ENCODE measurements at regions not wholly inside any gene's neighbourhood (a gene's known extent, or its start where the extent isn't known, plus 50 kb on each side); places are given as distances from the start of the nearest gene placed in this dataset.

DNA sequence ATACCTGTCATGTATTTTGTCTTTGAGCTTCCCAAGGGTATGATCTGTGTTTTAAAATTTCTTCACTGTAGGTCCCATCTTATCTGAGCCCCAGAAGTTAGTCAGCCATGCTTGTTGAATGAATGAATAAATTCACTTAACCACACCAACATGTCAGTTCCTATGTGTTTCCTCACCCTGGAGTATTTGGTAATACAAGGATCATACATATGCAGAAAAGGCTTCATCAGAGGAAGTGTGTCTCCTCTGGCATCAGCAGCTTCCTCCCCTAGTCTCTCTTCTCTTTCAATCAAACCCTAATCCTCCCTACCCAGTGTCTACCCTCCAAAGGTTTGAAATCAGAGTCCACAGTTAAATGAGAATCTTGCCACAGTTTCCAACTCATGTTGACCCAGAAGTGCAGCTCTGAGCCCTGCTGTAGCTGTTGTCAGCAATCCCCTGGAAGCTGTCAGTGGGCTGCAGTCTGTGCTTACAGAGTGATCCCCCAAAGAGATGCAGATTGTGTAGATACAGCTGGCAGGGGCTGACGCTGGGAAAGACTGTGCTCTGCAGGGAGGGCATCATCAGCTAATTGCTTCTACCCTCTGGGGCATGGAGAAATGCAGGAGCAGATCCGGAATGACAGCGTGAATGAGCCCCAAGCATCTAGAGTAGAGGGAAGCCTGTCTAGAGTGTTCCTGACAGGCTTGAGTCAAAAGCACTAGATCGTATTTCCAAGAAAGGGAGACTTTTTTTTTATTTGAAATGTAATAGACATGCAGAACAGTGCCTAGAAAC, 105.0 kb upstream of the WDR11 start:
- Histone ChIP-seq H3K4me1 (no peaks in the 10 kb centered on the region), H3K27ac (replicated peaks in 1 of 4) (no peak overlapping the region), H3K36me3 (no peaks in the 10 kb centered on the region), H3K27me3 (no peaks in the 10 kb centered on the region), H3K9me3 (no peaks in the 10 kb centered on the region), H3K4me3 (no peak overlapping the region)
- no peak for DNase-seq (ENCODE audit: extremely low spot score)
- intact Hi-C loops (cut with DNase I) = no loop called here
- TF ChIP-seq POLR2AphosphoS5 (IDR thresholded peaks at IDR 0.05) (no peak), EP300 (IDR thresholded peaks at IDR 0.05) (no peak), POLR2A (IDR thresholded peaks at IDR 0.05; ENCODE audit: low read depth) (no peak)
- TF ChIP-seq, protein P1, sequence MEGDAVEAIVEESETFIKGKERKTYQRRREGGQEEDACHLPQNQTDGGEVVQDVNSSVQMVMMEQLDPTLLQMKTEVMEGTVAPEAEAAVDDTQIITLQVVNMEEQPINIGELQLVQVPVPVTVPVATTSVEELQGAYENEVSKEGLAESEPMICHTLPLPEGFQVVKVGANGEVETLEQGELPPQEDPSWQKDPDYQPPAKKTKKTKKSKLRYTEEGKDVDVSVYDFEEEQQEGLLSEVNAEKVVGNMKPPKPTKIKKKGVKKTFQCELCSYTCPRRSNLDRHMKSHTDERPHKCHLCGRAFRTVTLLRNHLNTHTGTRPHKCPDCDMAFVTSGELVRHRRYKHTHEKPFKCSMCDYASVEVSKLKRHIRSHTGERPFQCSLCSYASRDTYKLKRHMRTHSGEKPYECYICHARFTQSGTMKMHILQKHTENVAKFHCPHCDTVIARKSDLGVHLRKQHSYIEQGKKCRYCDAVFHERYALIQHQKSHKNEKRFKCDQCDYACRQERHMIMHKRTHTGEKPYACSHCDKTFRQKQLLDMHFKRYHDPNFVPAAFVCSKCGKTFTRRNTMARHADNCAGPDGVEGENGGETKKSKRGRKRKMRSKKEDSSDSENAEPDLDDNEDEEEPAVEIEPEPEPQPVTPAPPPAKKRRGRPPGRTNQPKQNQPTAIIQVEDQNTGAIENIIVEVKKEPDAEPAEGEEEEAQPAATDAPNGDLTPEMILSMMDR (IDR thresholded peaks at IDR 0.05) = no peak
- WGBS = 25% methylated on average over 4 of the region's 4 CpGs

DNA sequence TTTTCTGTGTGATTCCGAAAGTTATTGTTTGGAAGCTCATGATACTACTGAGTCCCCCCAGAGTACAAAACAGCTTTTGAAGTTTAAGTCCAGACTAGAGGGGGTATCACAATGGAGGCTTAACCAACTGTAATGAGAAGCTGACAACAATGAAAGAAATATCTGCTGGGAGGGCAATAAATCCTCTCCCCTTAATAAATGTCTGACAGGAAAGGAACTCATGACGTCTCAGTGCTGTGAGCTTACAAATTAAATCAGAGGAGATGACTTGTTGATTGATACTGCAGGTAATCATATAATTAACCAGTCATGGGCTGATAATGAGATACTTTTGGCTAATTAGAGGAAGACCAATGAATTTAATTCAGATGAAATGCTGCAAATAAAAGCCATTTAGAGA, 102.6 kb upstream of the WDR11 start:
- TF ChIP-seq POLR2A (IDR thresholded peaks at IDR 0.05; ENCODE audit: low read depth) (no peak), POLR2AphosphoS5 (IDR thresholded peaks at IDR 0.05) (no peak), EP300 (IDR thresholded peaks at IDR 0.05) (no peak)
- TF ChIP-seq, protein P1 (IDR thresholded peaks at IDR 0.05) = no peak
- Histone ChIP-seq H3K36me3 (no peaks in the 10 kb centered on the region), H3K4me3 (no peak overlapping the region), H3K4me1 (no peaks in the 10 kb centered on the region), H3K27ac (replicated peaks in 1 of 4) (no peak overlapping the region), H3K27me3 (no peaks in the 10 kb centered on the region), H3K9me3 (no peaks in the 10 kb centered on the region)
- DNase-seq (ENCODE audit: extremely low spot score) = no peak
- WGBS = 64% methylated on average over 2 of the region's 2 CpGs
- intact Hi-C loops (cut with DNase I) = no loop called here

DNA sequence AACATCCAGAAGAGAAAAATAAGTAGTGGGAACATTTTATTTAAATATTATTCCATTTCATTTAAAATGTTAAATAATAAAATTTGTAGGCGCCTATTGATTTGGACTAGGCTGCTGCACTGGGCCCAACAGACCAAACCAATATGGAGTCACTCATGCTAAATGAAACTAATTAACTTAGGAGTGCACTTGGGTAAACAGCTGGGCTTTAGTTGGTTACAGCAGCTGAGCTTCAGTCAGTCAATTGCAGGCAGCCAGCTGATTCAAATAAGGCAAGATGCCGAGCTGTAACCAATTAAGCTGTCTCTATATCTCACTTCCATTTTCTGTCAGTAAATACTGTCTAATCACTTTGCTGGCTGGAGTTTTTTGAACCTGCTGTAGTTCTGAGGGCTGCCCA, 102.1 kb upstream of the WDR11 start:
- Histone ChIP-seq H3K4me1 (no peaks in the 10 kb centered on the region), H3K27me3 (no peaks in the 10 kb centered on the region), H3K4me3 (no peak overlapping the region), H3K27ac (replicated peaks in 1 of 4) (no peak overlapping the region), H3K36me3 (no peaks in the 10 kb centered on the region), H3K9me3 (no peaks in the 10 kb centered on the region)
- DNase-seq (ENCODE audit: extremely low spot score) = no peak
- 64% methylated on average over 2 of the region's 2 CpGs for WGBS
- TF ChIP-seq EP300 (IDR thresholded peaks at IDR 0.05) (no peak), POLR2A (IDR thresholded peaks at IDR 0.05; ENCODE audit: low read depth) (no peak), POLR2AphosphoS5 (IDR thresholded peaks at IDR 0.05) (no peak)
- TF ChIP-seq, protein P1 (IDR thresholded peaks at IDR 0.05) = no peak
- intact Hi-C loops (cut with DNase I) = no loop called here

DNA sequence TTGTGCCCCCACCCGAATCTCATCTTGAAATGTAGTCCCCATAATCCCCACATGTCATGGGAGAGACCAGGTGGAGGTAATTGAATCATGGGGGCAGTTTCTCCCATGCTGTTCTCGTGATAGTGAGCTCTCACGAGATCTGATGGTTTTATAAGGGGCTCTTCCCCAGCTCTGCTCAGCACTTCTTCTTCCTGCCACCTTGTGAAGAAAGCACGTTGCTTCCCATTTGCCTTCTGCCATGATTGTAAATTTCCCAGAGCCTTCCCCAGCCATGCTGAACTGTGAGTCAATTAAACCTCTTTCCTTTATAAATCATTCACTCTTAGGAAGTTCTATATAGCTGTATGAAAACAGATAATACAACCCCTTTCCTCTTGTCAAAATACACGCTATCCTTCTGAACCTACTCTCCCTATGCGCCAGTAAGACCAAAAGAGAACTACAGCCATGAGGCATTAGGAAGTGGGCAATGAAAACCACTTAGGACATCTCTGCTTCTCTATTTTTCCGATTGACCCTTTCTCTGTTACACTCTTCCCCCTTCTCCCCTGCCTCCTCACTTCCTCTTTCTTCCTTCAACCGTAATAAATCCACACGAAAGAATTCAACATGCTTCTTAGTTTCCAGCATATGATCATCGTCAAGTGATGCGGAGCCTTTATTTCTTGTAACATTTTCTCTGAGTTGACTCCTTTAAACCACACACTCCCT, 101.2 kb upstream of the WDR11 start:
- Histone ChIP-seq H3K4me1 (no peaks in the 10 kb centered on the region), H3K36me3 (no peaks in the 10 kb centered on the region), H3K9me3 (no peaks in the 10 kb centered on the region), H3K4me3 (no peak overlapping the region), H3K27me3 (no peaks in the 10 kb centered on the region), H3K27ac (replicated peaks in 1 of 4) (no peak overlapping the region)
- intact Hi-C loops (cut with DNase I) = no loop called here
- no peak for TF ChIP-seq EP300 (IDR thresholded peaks at IDR 0.05)
- no peak for TF ChIP-seq POLR2A (IDR thresholded peaks at IDR 0.05; ENCODE audit: low read depth)
- TF ChIP-seq, protein P1 (IDR thresholded peaks at IDR 0.05) = no peak
- TF ChIP-seq POLR2AphosphoS5 (IDR thresholded peaks at IDR 0.05) = no peak
- WGBS = 64% methylated on average over 11 of the region's 11 CpGs
- no peak for DNase-seq (ENCODE audit: extremely low spot score)

Data from esophagus muscularis mucosa (tissue), 4 donors.